ENCODE measurements at regions not wholly inside any gene's neighbourhood (a gene's known extent, or its start where the extent isn't known, plus 50 kb on each side); places are given as distances from the start of the nearest gene placed in this dataset.
A peak's percentile ranks its signal among the peaks of the same experiment; 100 is the strongest.

DNA sequence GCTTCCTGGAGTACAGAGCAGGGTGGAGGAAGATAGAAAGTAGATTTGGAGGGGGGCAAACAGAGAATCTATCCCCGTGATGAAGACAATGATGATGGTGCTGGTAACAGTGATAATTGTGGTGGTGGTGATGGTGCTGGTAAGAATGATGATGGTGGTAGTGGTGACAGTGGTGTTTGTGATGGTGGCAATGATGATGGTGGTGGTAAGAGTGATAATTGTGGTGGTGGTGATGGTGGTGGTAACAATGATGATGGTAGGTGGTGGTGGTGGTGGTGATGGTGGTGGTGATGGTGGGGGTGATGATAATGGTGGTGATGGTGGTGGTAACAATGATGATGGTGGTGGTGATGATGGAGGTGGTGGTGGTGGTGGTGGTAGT, 169.8 kb downstream of the TSHZ3 start:
- no peaks in the 10 kb centered on the region for H3K27me3 ChIP-seq
- no peak overlapping the region for H3K4me2 ChIP-seq
- H4K20me1 ChIP-seq (ENCODE audit: insufficient read depth, poor library complexity, severe bottlenecking): no peaks in the 10 kb centered on the region
- no peak overlapping the region for H2AFZ ChIP-seq
- H3K9me2 ChIP-seq (replicated peaks; ENCODE audit: insufficient read depth): no peaks in the 10 kb centered on the region
- no peak overlapping the region for H3K4me3 ChIP-seq
- H3K79me2 ChIP-seq: no peaks in the 10 kb centered on the region
- no peaks in the 10 kb centered on the region for H3K36me3 ChIP-seq (replicated peaks; ENCODE audit: insufficient read depth, low read depth)
- H3K4me1 ChIP-seq (ENCODE audit: insufficient read depth): no peaks in the 10 kb centered on the region
- no peak overlapping the region for H3K27ac ChIP-seq
- 95% methylated on average over 1 of the region's 1 CpG for WGBS (ENCODE audit: low lambda C conversion rate, missing lambda C conversion rate)
- TF ChIP-seq EZH2 (IDR thresholded peaks at IDR 0.05; ENCODE audit: borderline replicate concordance) (no peak), EZH2phosphoT487 (IDR thresholded peaks at IDR 0.05; ENCODE audit: low read depth, severe bottlenecking, unreplicated experiment) (no peak)
- TF ChIP-seq, protein P1, sequence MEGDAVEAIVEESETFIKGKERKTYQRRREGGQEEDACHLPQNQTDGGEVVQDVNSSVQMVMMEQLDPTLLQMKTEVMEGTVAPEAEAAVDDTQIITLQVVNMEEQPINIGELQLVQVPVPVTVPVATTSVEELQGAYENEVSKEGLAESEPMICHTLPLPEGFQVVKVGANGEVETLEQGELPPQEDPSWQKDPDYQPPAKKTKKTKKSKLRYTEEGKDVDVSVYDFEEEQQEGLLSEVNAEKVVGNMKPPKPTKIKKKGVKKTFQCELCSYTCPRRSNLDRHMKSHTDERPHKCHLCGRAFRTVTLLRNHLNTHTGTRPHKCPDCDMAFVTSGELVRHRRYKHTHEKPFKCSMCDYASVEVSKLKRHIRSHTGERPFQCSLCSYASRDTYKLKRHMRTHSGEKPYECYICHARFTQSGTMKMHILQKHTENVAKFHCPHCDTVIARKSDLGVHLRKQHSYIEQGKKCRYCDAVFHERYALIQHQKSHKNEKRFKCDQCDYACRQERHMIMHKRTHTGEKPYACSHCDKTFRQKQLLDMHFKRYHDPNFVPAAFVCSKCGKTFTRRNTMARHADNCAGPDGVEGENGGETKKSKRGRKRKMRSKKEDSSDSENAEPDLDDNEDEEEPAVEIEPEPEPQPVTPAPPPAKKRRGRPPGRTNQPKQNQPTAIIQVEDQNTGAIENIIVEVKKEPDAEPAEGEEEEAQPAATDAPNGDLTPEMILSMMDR (IDR thresholded peaks at IDR 0.05; ENCODE audit: poor library complexity): no peak
- no peak for DNase-seq (ENCODE audit: low spot score)
- H3K9me3 ChIP-seq (ENCODE audit: low read depth): no peaks in the 10 kb centered on the region

DNA sequence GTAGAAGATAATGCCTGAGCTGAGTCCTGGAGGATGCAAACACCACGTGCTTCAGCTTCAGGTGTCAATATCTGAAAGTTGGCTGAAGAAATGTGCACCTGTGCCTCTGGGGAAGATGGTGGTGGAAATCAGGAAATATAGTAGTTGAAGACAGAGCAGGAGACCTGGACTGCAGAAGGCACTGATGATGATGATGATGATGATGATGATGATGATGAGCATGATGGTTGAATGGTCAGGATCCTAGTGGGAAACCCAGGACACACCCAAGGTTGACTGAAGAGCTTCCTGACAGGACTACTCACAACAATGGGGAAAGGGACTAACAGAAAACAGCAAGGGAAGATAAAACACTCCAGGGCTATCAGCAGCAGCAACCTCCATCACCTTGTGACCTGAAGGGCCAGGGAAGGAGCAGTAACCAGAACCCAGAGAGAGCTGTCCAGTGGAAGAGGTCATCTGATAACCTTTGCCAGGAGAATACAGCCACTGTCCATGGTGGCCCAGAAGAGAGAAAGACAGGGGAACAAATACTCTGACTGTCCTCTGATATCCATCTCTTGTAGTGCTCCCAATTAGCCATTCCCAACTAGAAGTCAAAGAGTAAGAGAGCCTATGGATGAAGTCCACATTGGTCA, 170.3 kb downstream of the TSHZ3 start:
- Histone ChIP-seq H3K27ac (no peak overlapping the region), H3K79me2 (no peaks in the 10 kb centered on the region), H3K9me3 (ENCODE audit: low read depth) (no peaks in the 10 kb centered on the region), H3K9me2 (replicated peaks; ENCODE audit: insufficient read depth) (no peaks in the 10 kb centered on the region), H3K4me2 (no peak overlapping the region), H3K27me3 (no peaks in the 10 kb centered on the region), H4K20me1 (ENCODE audit: insufficient read depth, poor library complexity, severe bottlenecking) (no peaks in the 10 kb centered on the region), H3K36me3 (replicated peaks; ENCODE audit: insufficient read depth, low read depth) (no peaks in the 10 kb centered on the region), H3K4me1 (ENCODE audit: insufficient read depth) (no peaks in the 10 kb centered on the region), H2AFZ (no peak overlapping the region), H3K4me3 (no peak overlapping the region)
- no peak for TF ChIP-seq EZH2 (IDR thresholded peaks at IDR 0.05; ENCODE audit: borderline replicate concordance)
- TF ChIP-seq, protein P1 (IDR thresholded peaks at IDR 0.05; ENCODE audit: poor library complexity): no peak
- no peak for TF ChIP-seq EZH2phosphoT487 (IDR thresholded peaks at IDR 0.05; ENCODE audit: low read depth, severe bottlenecking, unreplicated experiment)
- WGBS (ENCODE audit: low lambda C conversion rate, missing lambda C conversion rate): 82% methylated on average over 1 of the region's 1 CpG
- DNase-seq (ENCODE audit: low spot score): no peak

DNA sequence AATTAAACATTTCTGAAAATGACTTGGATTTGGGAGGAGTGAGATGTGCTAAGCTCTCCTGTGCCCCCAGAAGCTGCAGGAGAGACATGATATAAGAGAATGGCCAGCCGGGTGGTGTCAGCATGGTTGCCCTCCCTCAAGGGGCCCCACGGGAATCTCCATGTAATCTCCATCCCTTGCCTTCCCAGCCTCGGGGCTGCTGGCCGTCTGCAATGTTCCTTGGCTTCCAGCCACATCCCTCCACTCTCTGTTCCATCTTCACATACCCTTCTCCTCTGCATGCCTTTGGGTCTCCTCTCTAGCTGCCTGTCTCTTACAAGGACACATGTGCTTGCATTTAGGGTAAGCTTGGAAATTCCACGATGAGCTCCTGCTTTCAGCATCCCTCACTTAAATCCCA, 172.0 kb downstream of the TSHZ3 start:
- no peaks in the 10 kb centered on the region for H3K9me3 ChIP-seq (ENCODE audit: low read depth)
- no peaks in the 10 kb centered on the region for H3K79me2 ChIP-seq
- H3K27me3 ChIP-seq: no peaks in the 10 kb centered on the region
- no peak overlapping the region for H3K27ac ChIP-seq
- no peak overlapping the region for H3K4me3 ChIP-seq
- no peaks in the 10 kb centered on the region for H4K20me1 ChIP-seq (ENCODE audit: insufficient read depth, poor library complexity, severe bottlenecking)
- TF ChIP-seq EZH2 (IDR thresholded peaks at IDR 0.05; ENCODE audit: borderline replicate concordance) (no peak), EZH2phosphoT487 (IDR thresholded peaks at IDR 0.05; ENCODE audit: low read depth, severe bottlenecking, unreplicated experiment) (no peak)
- TF ChIP-seq, protein P1 (IDR thresholded peaks at IDR 0.05; ENCODE audit: poor library complexity): no peak
- peak overlapping the region; percentile 10 for H3K4me2 ChIP-seq
- H3K4me1 ChIP-seq (ENCODE audit: insufficient read depth): no peaks in the 10 kb centered on the region
- peak; percentile 32 for DNase-seq (ENCODE audit: low spot score)
- no peaks in the 10 kb centered on the region for H3K36me3 ChIP-seq (replicated peaks; ENCODE audit: insufficient read depth, low read depth)
- H2AFZ ChIP-seq: no peak overlapping the region
- 47% methylated on average over 5 of the region's 5 CpGs for WGBS (ENCODE audit: low lambda C conversion rate, missing lambda C conversion rate)
- no peaks in the 10 kb centered on the region for H3K9me2 ChIP-seq (replicated peaks; ENCODE audit: insufficient read depth)

Measured in hepatocyte (in vitro differentiated cells).